ENCODE measurements at regions not wholly inside any gene's neighbourhood (a gene's known extent, or its start where the extent isn't known, plus 50 kb on each side); places are given as distances from the start of the nearest gene placed in this dataset.
"Not testable (repeated sequence)": the region's sequence is repeated elsewhere in the genome, so short reads cannot be mapped to it uniquely, and the experiment has no call there.

- peak; percentile 69 for DNase-seq (ENCODE audit: low read depth)
- in situ Hi-C loops (cut with HindIII; ENCODE audit: low pct_unique_long_range_greater_than_20kb, low sequenced_read_pairs) = no loop called here
Observed at GRCh38 chrX:22486296-22486695, 213.6 kb downstream of the CBLL2 start.

- in situ Hi-C loops (cut with HindIII; ENCODE audit: low pct_unique_long_range_greater_than_20kb, low sequenced_read_pairs) = no loop called here
- no peak for DNase-seq (ENCODE audit: low read depth)
Observed at GRCh38 chrX:22516893-22517292, 244.2 kb downstream of the CBLL2 start.

- in situ Hi-C loops (cut with HindIII; ENCODE audit: low pct_unique_long_range_greater_than_20kb, low sequenced_read_pairs) = no loop called here
- peak; percentile 19 for DNase-seq (ENCODE audit: low read depth)
Observed at GRCh38 chrX:22520128-22520828, 247.6 kb downstream of the CBLL2 start.

GRCh38 chrX:22526339-22526738, 253.6 kb downstream of the CBLL2 start:
- in situ Hi-C loops (cut with HindIII; ENCODE audit: low pct_unique_long_range_greater_than_20kb, low sequenced_read_pairs) = no loop called here
- DNase-seq (ENCODE audit: low read depth) = peak; percentile 56

- no peak for DNase-seq (ENCODE audit: low read depth)
- in situ Hi-C loops (cut with HindIII; ENCODE audit: low pct_unique_long_range_greater_than_20kb, low sequenced_read_pairs) = no loop called here
Observed at GRCh38 chrX:22527302-22527701, 254.6 kb downstream of the CBLL2 start.

- in situ Hi-C loops (cut with HindIII; ENCODE audit: low pct_unique_long_range_greater_than_20kb, low sequenced_read_pairs) = no loop called here
- DNase-seq (ENCODE audit: low read depth) = no peak
Observed at GRCh38 chrX:22533898-22534297, 261.2 kb downstream of the CBLL2 start.

- in situ Hi-C loops (cut with HindIII; ENCODE audit: low pct_unique_long_range_greater_than_20kb, low sequenced_read_pairs) = no loop called here
- DNase-seq (ENCODE audit: low read depth) = no peak
Observed at GRCh38 chrX:22534643-22535042, 261.9 kb downstream of the CBLL2 start.

- in situ Hi-C loops (cut with HindIII; ENCODE audit: low pct_unique_long_range_greater_than_20kb, low sequenced_read_pairs) = no loop called here
- no peak for DNase-seq (ENCODE audit: low read depth)
Observed at GRCh38 chrX:22536746-22537304, 264.1 kb downstream of the CBLL2 start.

GRCh38 chrX:22538580-22538979, 265.9 kb downstream of the CBLL2 start:
- DNase-seq (ENCODE audit: low read depth) = no peak
- in situ Hi-C loops (cut with HindIII; ENCODE audit: low pct_unique_long_range_greater_than_20kb, low sequenced_read_pairs) = no loop called here

- DNase-seq (ENCODE audit: low read depth) = peak; percentile 51
- in situ Hi-C loops (cut with HindIII; ENCODE audit: low pct_unique_long_range_greater_than_20kb, low sequenced_read_pairs) = no loop called here
Observed at GRCh38 chrX:22541926-22542325, 269.2 kb downstream of the CBLL2 start.

GRCh38 chrX:22542641-22543040, 269.9 kb downstream of the CBLL2 start:
- in situ Hi-C loops (cut with HindIII; ENCODE audit: low pct_unique_long_range_greater_than_20kb, low sequenced_read_pairs) = no loop called here
- DNase-seq (ENCODE audit: low read depth) = no peak

GRCh38 chrX:22559506-22559905, 286.8 kb downstream of the CBLL2 start:
- DNase-seq (ENCODE audit: low read depth) = no peak
- in situ Hi-C loops (cut with HindIII; ENCODE audit: low pct_unique_long_range_greater_than_20kb, low sequenced_read_pairs) = no loop called here

GRCh38 chrX:22575161-22575845, 302.6 kb downstream of the CBLL2 start:
- DNase-seq (ENCODE audit: low read depth) = no peak
- in situ Hi-C loops (cut with HindIII; ENCODE audit: low pct_unique_long_range_greater_than_20kb, low sequenced_read_pairs) = no loop called here

GRCh38 chrX:22577181-22577580, 304.5 kb downstream of the CBLL2 start:
- in situ Hi-C loops (cut with HindIII; ENCODE audit: low pct_unique_long_range_greater_than_20kb, low sequenced_read_pairs) = no loop called here

GRCh38 chrX:22585831-22586230, 313.1 kb downstream of the CBLL2 start:
- no peak for DNase-seq (ENCODE audit: low read depth)

More at GRCh38 chrX:22577181-22577580, 304.5 kb downstream of the CBLL2 start:
- peak; percentile 31 for DNase-seq (ENCODE audit: low read depth)

GRCh38 chrX:22589845-22590244, 317.1 kb downstream of the CBLL2 start:
- in situ Hi-C loops (cut with HindIII; ENCODE audit: low pct_unique_long_range_greater_than_20kb, low sequenced_read_pairs) = no loop called here
- no peak for DNase-seq (ENCODE audit: low read depth)

More at GRCh38 chrX:22585831-22586230, 313.1 kb downstream of the CBLL2 start:
- in situ Hi-C loops (cut with HindIII; ENCODE audit: low pct_unique_long_range_greater_than_20kb, low sequenced_read_pairs) = no loop called here

- no peak for DNase-seq (ENCODE audit: low read depth)
- in situ Hi-C loops (cut with HindIII; ENCODE audit: low pct_unique_long_range_greater_than_20kb, low sequenced_read_pairs) = no loop called here
Observed at GRCh38 chrX:22594766-22595165, 322.1 kb downstream of the CBLL2 start.

- in situ Hi-C loops (cut with HindIII; ENCODE audit: low pct_unique_long_range_greater_than_20kb, low sequenced_read_pairs) = no loop called here
- no peak for DNase-seq (ENCODE audit: low read depth)
Observed at GRCh38 chrX:22603060-22603459, 330.3 kb downstream of the CBLL2 start.

GRCh38 chrX:22609452-22609851, 336.7 kb downstream of the CBLL2 start:
- DNase-seq (ENCODE audit: low read depth); in situ Hi-C loops (cut with HindIII; ENCODE audit: low pct_unique_long_range_greater_than_20kb, low sequenced_read_pairs): not testable (repeated sequence)

All from Caki2 (cell line).